ENCODE measurements at regions not wholly inside any gene's neighbourhood (a gene's known extent, or its start where the extent isn't known, plus 50 kb on each side); places are given as distances from the start of the nearest gene placed in this dataset.

- no peak overlapping the region for H3K4me3 ChIP-seq (ENCODE audit: low read depth, low read length)
- no peak for DNase-seq (ENCODE audit: low read depth)
- TF ChIP-seq CTCF (IDR thresholded peaks at IDR 0.05; ENCODE audit: low read depth, low read length) = no peak
- TF ChIP-seq POLR2A (IDR thresholded peaks at IDR 0.05; ENCODE audit: extremely low read depth, insufficient read length) = no peak
- TF ChIP-seq MYC (IDR thresholded peaks at IDR 0.05; ENCODE audit: low read depth, low read length) = no peak
- TF ChIP-seq MAX (IDR thresholded peaks at IDR 0.05; ENCODE audit: low read depth, low read length) = no peak
These were observed 75.0 kb upstream of the HAAO start for GRCh38 chr2:42867093-42868065.

- no peak overlapping the region for H3K4me3 ChIP-seq (ENCODE audit: low read depth, low read length)
- TF ChIP-seq MAX (IDR thresholded peaks at IDR 0.05; ENCODE audit: low read depth, low read length) = no peak
- TF ChIP-seq MYC (IDR thresholded peaks at IDR 0.05; ENCODE audit: low read depth, low read length) = no peak
- no peak for TF ChIP-seq CTCF (IDR thresholded peaks at IDR 0.05; ENCODE audit: low read depth, low read length)
- TF ChIP-seq POLR2A (IDR thresholded peaks at IDR 0.05; ENCODE audit: extremely low read depth, insufficient read length) = no peak
- DNase-seq (ENCODE audit: low read depth) = no peak
These were observed 73.8 kb upstream of the HAAO start for GRCh38 chr2:42865884-42866881.

- no peak overlapping the region for H3K4me3 ChIP-seq (ENCODE audit: low read depth, low read length)
- TF ChIP-seq MYC (IDR thresholded peaks at IDR 0.05; ENCODE audit: low read depth, low read length) (no peak), MAX (IDR thresholded peaks at IDR 0.05; ENCODE audit: low read depth, low read length) (no peak)
- no peak for DNase-seq (ENCODE audit: low read depth)
These were observed 72.4 kb upstream of the HAAO start for GRCh38 chr2:42864641-42865280.

- no peak for DNase-seq (ENCODE audit: low read depth)
- H3K4me3 ChIP-seq (ENCODE audit: low read depth, low read length) = no peak overlapping the region
- TF ChIP-seq CTCF (IDR thresholded peaks at IDR 0.05; ENCODE audit: low read depth, low read length) = no peak
- TF ChIP-seq MYC (IDR thresholded peaks at IDR 0.05; ENCODE audit: low read depth, low read length) = no peak
- no peak for TF ChIP-seq MAX (IDR thresholded peaks at IDR 0.05; ENCODE audit: low read depth, low read length)
- no peak for TF ChIP-seq POLR2A (IDR thresholded peaks at IDR 0.05; ENCODE audit: extremely low read depth, insufficient read length)
These were observed 71.8 kb upstream of the HAAO start for GRCh38 chr2:42864222-42864621.

- no peak for DNase-seq (ENCODE audit: low read depth)
- no peak for TF ChIP-seq MYC (IDR thresholded peaks at IDR 0.05; ENCODE audit: low read depth, low read length)
- no peak for TF ChIP-seq MAX (IDR thresholded peaks at IDR 0.05; ENCODE audit: low read depth, low read length)
- TF ChIP-seq CTCF (IDR thresholded peaks at IDR 0.05; ENCODE audit: low read depth, low read length) = no peak
- no peak for TF ChIP-seq POLR2A (IDR thresholded peaks at IDR 0.05; ENCODE audit: extremely low read depth, insufficient read length)
- H3K4me3 ChIP-seq (ENCODE audit: low read depth, low read length) = no peak overlapping the region
These were observed 71.4 kb upstream of the HAAO start for GRCh38 chr2:42863751-42864150.
